NB4 (cell line): ENCODE measurements at regions not wholly inside any gene's neighbourhood (a gene's known extent, or its start where the extent isn't known, plus 50 kb on each side); places are given as distances from the start of the nearest gene placed in this dataset.

ENCODE experiments used
- DNase-seq: peaks from one replicate; pipeline ENCODE4 v3.0.0; 2010; ENCODE audit warnings: low read depth
- H3K4me3 ChIP-seq: one replicate; pipeline ENCODE4 v1.5.1; 2011; ENCODE audit warnings: mild to moderate bottlenecking, low read depth, low read length, moderate library complexity
- CTCF ChIP-seq: IDR thresholded peaks from one replicate; pipeline ENCODE4 v1.5.1; 2012; ENCODE audit warnings: low read depth, low read length
- MAX ChIP-seq: IDR thresholded peaks from 2 replicates; pipeline ENCODE4 v1.6.1; 2011; ENCODE audit warnings: low read depth, low read length
- MYC ChIP-seq: IDR thresholded peaks from 2 replicates; pipeline ENCODE4 v1.6.1; 2011; ENCODE audit warnings: low read depth, low read length
- POLR2A ChIP-seq: IDR thresholded peaks from 2 replicates; pipeline ENCODE4 v1.6.1; 2011; ENCODE audit warnings: mild to moderate bottlenecking; ENCODE audit not compliant: insufficient read length; ENCODE audit errors: extremely low read depth

- no peak for TF ChIP-seq CTCF
- no peak overlapping the region for H3K4me3 ChIP-seq
- DNase-seq, result no peak
Observed at GRCh38 chr4:134426821-134427220, 225.2 kb upstream of the PABPC4L start.

GRCh38 chr4:134425756-134426155 lies 224.2 kb upstream of the PABPC4L start:
- TF ChIP-seq MYC, result no peak
- TF ChIP-seq MAX, result no peak
- no peak for TF ChIP-seq CTCF
- no peak for TF ChIP-seq POLR2A
- H3K4me3 ChIP-seq, result no peak overlapping the region
- no peak for DNase-seq

DNA sequence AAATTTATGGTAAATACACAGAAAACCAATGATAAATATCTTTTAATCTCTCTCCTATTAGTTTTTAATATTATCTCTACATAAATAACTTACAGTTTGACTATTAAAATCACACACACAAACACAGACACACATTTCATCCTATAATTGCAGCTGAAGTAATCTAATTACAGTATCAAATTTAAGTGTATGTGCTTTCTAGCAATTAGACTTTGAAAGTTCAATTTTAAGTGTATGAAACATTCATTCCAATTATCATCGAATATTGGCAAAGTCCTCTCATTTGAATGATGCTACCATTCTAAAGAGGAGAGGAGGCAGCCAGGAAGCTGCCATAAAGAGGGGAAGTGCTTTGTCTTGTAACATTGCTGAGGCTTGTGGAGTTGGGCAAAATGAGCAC lies 221.2 kb upstream of the PABPC4L start:
- TF ChIP-seq MYC (no peak), MAX (no peak), POLR2A (no peak)
- DNase-seq, result no peak
- H3K4me3 ChIP-seq, result no peak overlapping the region

GRCh38 chr4:134421734-134422133 lies 220.1 kb upstream of the PABPC4L start:
- no peak for DNase-seq
- H3K4me3 ChIP-seq, result no peak overlapping the region
- TF ChIP-seq MYC, result no peak

DNA sequence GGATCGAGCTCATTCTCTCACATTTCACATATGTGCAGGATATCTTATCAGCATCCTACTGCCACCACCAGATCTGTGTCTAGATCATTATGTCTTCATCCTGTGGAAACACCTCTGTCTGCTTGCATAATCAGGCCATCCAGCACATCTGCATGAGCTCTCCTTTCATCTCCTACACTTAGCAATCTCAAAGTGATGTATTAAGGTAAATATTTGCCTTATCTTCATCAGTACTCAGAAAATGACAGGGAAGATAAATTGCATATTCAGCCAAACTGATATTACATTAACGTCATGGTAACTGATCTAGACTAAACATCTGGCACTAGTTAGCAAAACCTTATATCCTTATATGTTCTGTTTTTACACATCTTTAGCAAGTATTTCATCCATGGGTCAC lies 207.3 kb upstream of the PABPC4L start:
- TF ChIP-seq MAX, result no peak
- TF ChIP-seq CTCF, result no peak
- no peak for TF ChIP-seq MYC
- TF ChIP-seq POLR2A, result no peak
- DNase-seq, result no peak
- no peak overlapping the region for H3K4me3 ChIP-seq

- TF ChIP-seq POLR2A (no peak), CTCF (no peak), MYC (no peak), MAX (no peak)
- DNase-seq, result no peak
- no peak overlapping the region for H3K4me3 ChIP-seq
Observed at GRCh38 chr4:134401798-134402197, 200.2 kb upstream of the PABPC4L start.

- DNase-seq, result no peak
- no peak overlapping the region for H3K4me3 ChIP-seq
- TF ChIP-seq CTCF (no peak), POLR2A (no peak), MAX (no peak), MYC (no peak)
Observed at GRCh38 chr4:134393592-134393991, 192.0 kb upstream of the PABPC4L start.
